Loucy (cell line): ENCODE measurements at regions not wholly inside any gene's neighbourhood (a gene's known extent, or its start where the extent isn't known, plus 50 kb on each side); places are given as distances from the start of the nearest gene placed in this dataset.

Experiments used
- EZH2phosphoT487 ChIP-seq: fragments of 200-600 bp; IDR thresholded peaks from 2 replicates; pipeline ENCODE4 v1.6.1; 2018; ENCODE audit warnings: antibody characterized with exemption, mild to moderate bottlenecking, moderate library complexity, borderline replicate concordance
- TF ChIP-seq, protein P1 (sequence below): fragments of 200-600 bp; sonication (generic); conservative IDR thresholded peaks from 2 replicates; pipeline ENCODE4 v1.5.1; 2014; ENCODE audit warnings: mild to moderate bottlenecking, antibody characterized with exemption, low read length

DNA sequence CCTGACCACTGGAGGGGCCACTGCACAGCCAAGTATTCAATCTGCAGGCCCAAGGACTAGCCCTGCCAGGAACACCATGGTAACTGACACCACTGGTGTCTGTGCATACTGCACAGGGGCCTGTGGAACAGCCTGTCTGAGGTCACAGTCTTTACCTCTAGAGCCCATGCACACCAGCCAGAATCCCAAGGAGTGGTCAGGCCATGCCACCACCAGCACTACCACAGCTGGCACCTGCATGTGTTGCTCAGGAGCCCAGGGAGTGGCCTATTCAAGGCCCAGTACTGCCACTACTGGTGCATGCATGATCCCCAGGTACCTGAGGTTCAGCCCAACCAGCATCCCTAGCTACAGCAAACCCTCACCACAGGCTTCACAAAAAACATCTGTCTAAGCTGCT lies 546.0 kb upstream of the RGMB start:
- TF ChIP-seq, protein P1, sequence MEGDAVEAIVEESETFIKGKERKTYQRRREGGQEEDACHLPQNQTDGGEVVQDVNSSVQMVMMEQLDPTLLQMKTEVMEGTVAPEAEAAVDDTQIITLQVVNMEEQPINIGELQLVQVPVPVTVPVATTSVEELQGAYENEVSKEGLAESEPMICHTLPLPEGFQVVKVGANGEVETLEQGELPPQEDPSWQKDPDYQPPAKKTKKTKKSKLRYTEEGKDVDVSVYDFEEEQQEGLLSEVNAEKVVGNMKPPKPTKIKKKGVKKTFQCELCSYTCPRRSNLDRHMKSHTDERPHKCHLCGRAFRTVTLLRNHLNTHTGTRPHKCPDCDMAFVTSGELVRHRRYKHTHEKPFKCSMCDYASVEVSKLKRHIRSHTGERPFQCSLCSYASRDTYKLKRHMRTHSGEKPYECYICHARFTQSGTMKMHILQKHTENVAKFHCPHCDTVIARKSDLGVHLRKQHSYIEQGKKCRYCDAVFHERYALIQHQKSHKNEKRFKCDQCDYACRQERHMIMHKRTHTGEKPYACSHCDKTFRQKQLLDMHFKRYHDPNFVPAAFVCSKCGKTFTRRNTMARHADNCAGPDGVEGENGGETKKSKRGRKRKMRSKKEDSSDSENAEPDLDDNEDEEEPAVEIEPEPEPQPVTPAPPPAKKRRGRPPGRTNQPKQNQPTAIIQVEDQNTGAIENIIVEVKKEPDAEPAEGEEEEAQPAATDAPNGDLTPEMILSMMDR: no peak
- TF ChIP-seq EZH2phosphoT487: no peak
